ENCODE measurements at regions not wholly inside any gene's neighbourhood (a gene's known extent, or its start where the extent isn't known, plus 50 kb on each side); places are given as distances from the start of the nearest gene placed in this dataset.

GRCh38 chr6:996271-996852, 303.4 kb upstream of the EXOC2 start:
- TF ChIP-seq POLR2A (IDR thresholded peaks at IDR 0.05) (no peak), CTCF (IDR thresholded peaks at IDR 0.05) (no peak)
